CD14-positive monocyte (primary cell): ENCODE measurements at regions not wholly inside any gene's neighbourhood (a gene's known extent, or its start where the extent isn't known, plus 50 kb on each side); places are given as distances from the start of the nearest gene placed in this dataset.

Experiments
- DNase-seq, 3 donors: peaks; one replicate each; pipeline ENCODE4 v3.0.0-alpha.2; 2011 to 2022
- H2AFZ ChIP-seq: 2 replicates; pipeline ENCODE4 v1.6.0; 2012; ENCODE audit warnings: mild to moderate bottlenecking, low read depth, low read length, inconsistent platforms; ENCODE audit not compliant: insufficient read depth, poor library complexity, severe bottlenecking
- H3K27ac ChIP-seq, 2 donors: 1 replicate in 1 of 2; 2 replicates in 1 of 2; pipeline ENCODE4 v1.5.1; 2012 to 2013; ENCODE audit warnings: low read length in 2 of 2, control low read depth in 1 of 2, inconsistent platforms in 1 of 2, low read depth in 1 of 2, mild to moderate bottlenecking in 1 of 2
- H3K27me3 ChIP-seq, 2 donors: one replicate each; pipeline versions ENCODE4 v1.6.0 to v1.6.1; 2011 to 2013; ENCODE audit warnings: low read length in 2 of 2; ENCODE audit not compliant: control insufficient read depth in 2 of 2, insufficient read depth in 2 of 2
- H3K36me3 ChIP-seq, 2 donors: replicated peaks in 1 of 2; 1 replicate in 1 of 2; 2 replicates in 1 of 2; pipeline versions ENCODE4 v1.5.1 to v1.6.1; 2012 to 2013; ENCODE audit warnings: low read length in 2 of 2, control low read depth in 1 of 2, inconsistent platforms in 1 of 2, mild to moderate bottlenecking in 1 of 2; ENCODE audit not compliant: insufficient read depth in 2 of 2, control insufficient read depth in 1 of 2
- H3K4me1 ChIP-seq, 2 donors: 1 replicate in 1 of 2; 2 replicates in 1 of 2; pipeline versions ENCODE4 v1.5.1 to v1.6.1; 2012 to 2013; ENCODE audit warnings: low read length in 2 of 2, control low read depth in 1 of 2, inconsistent platforms in 1 of 2, mild to moderate bottlenecking in 1 of 2, moderate library complexity in 1 of 2; ENCODE audit not compliant: insufficient read depth in 2 of 2, control insufficient read depth in 1 of 2
- H3K4me2 ChIP-seq: replicated peaks from 2 replicates; pipeline ENCODE3; 2012; ENCODE audit warnings: low read length, moderate library complexity, mild to moderate bottlenecking; ENCODE audit not compliant: poor library complexity, severe bottlenecking; ENCODE audit errors: extremely low read depth
- H3K4me3 ChIP-seq, 3 experiments: fragments of 200-600 bp in 1 of 3; sonication (generic) in 1 of 3; replicated peaks in 1 of 3; 1 replicate in 2 of 3; 2 replicates in 1 of 3; pipeline ENCODE4 v1.5.1; 2011 to 2013; ENCODE audit warnings: low read length in 3 of 3, mild to moderate bottlenecking in 3 of 3, control low read depth in 2 of 3, low read depth in 2 of 3, inconsistent platforms in 1 of 3, moderate library complexity in 1 of 3
- H3K79me2 ChIP-seq: 2 replicates; pipeline ENCODE4 v1.6.0; 2012; ENCODE audit warnings: mild to moderate bottlenecking, control low read depth, inconsistent platforms, low read length, moderate library complexity; ENCODE audit not compliant: insufficient read depth
- H3K9ac ChIP-seq: 2 replicates; pipeline ENCODE4 v1.6.0; 2017; ENCODE audit warnings: low read length, mild to moderate bottlenecking; ENCODE audit not compliant: insufficient read depth, poor library complexity, severe bottlenecking
- H3K9me3 ChIP-seq, 2 donors: replicated peaks in 1 of 2; 1 replicate in 1 of 2; 2 replicates in 1 of 2; pipeline versions ENCODE4 v1.5.1 to v1.6.1; 2012 to 2013; ENCODE audit warnings: low read length in 2 of 2, control low read depth in 1 of 2; ENCODE audit not compliant: control insufficient read depth in 1 of 2, insufficient read depth in 1 of 2
- H4K20me1 ChIP-seq: 2 replicates; pipeline ENCODE4 v1.6.0; 2012; ENCODE audit warnings: mild to moderate bottlenecking, low read length, control low read depth, moderate library complexity; ENCODE audit not compliant: insufficient read depth
- H3K27ac Mint-ChIP-seq, 7 donors: one replicate each; pipeline ENCODE4 v1.8.0; 2020; ENCODE audit warnings: mild to moderate bottlenecking in 7 of 7, mixed read lengths in 7 of 7, moderate library complexity in 6 of 7, inconsistent platforms in 2 of 7
- H3K27me3 Mint-ChIP-seq, 3 donors: one replicate each; pipeline ENCODE4 v1.8.0; 2021 to 2022; ENCODE audit warnings: low read depth in 3 of 3, mild to moderate bottlenecking in 3 of 3, mixed read lengths in 3 of 3, moderate library complexity in 3 of 3, inconsistent platforms in 1 of 3
- H3K36me3 Mint-ChIP-seq, 2 donors: one replicate each; pipeline ENCODE4 v1.8.0; 2020; ENCODE audit warnings: mixed read lengths in 2 of 2, inconsistent platforms in 1 of 2, mild to moderate bottlenecking in 1 of 2
- H3K4me1 Mint-ChIP-seq: one replicate; pipeline ENCODE4 v1.8.0; 2020; ENCODE audit warnings: mild to moderate bottlenecking, mixed read lengths
- H3K4me3 Mint-ChIP-seq, 2 donors: one replicate each; pipeline ENCODE4 v1.8.0; 2020; ENCODE audit warnings: mild to moderate bottlenecking in 2 of 2, mixed read lengths in 2 of 2, moderate library complexity in 1 of 2
- H3K9me3 Mint-ChIP-seq, 7 donors: one replicate each; pipeline ENCODE4 v1.8.0; 2020 to 2022; ENCODE audit warnings: mixed read lengths in 7 of 7, mild to moderate bottlenecking in 6 of 7, moderate library complexity in 6 of 7, inconsistent platforms in 2 of 7
- CTCF ChIP-seq: fragments of 200-600 bp; IDR thresholded peaks from one replicate; pipeline ENCODE4 v1.8.0; 2022; ENCODE audit warnings: antibody characterized with exemption, mild to moderate bottlenecking
- WGBS: methylation state at CpG from one replicate; pipeline ENCODE4 v1.1.5; 2013; ENCODE audit warnings: missing lambda C conversion rate; ENCODE audit not compliant: insufficient coverage; 5-methylcytosine and 5-hydroxymethylcytosine counted together
- intact Hi-C, 2 donors: fragments of 100-400 bp; cut with micrococcal nuclease; formaldehyde crosslinking; loops; one replicate each; pipeline versions ENCODE4 v1.15.0 to v1.15.1; 2023

- H4K20me1 ChIP-seq, result no peaks in the 10 kb centered on the region
- H3K36me3 Mint-ChIP-seq, result no peaks in the 10 kb centered on the region
- no peak for DNase-seq
- H3K4me2 ChIP-seq, result no peak overlapping the region
- no peaks in the 10 kb centered on the region for H3K9me3 ChIP-seq
- no CpG with 5 or more reads among the region's 1 CpG for WGBS
- intact Hi-C loops, result no loop called here
- no peaks in the 10 kb centered on the region for H3K36me3 ChIP-seq
- H3K27ac ChIP-seq, result no peak overlapping the region
- H3K27me3 ChIP-seq, result no peaks in the 10 kb centered on the region
- no peak overlapping the region for H3K27ac Mint-ChIP-seq
- H3K79me2 ChIP-seq, result no peaks in the 10 kb centered on the region
- H3K9ac ChIP-seq, result no peak overlapping the region
- no peaks in the 10 kb centered on the region for H3K4me1 ChIP-seq
- TF ChIP-seq CTCF, result no peak
- no peak overlapping the region for H3K4me3 Mint-ChIP-seq
- no peak overlapping the region for H2AFZ ChIP-seq
- H3K9me3 Mint-ChIP-seq, result peaks cover 0 to 3% (median 0%) of the 10 kb centered on the region in 7 donors
- no peak overlapping the region for H3K4me3 ChIP-seq
- no peaks in the 10 kb centered on the region for H3K4me1 Mint-ChIP-seq
- H3K27me3 Mint-ChIP-seq, result no peaks in the 10 kb centered on the region
Observed at GRCh38 chr17:63132459-63132911, 166.4 kb downstream of the TANC2 start.

GRCh38 chr17:63133491-63133890 lies 167.5 kb downstream of the TANC2 start:
- peaks cover 0 to 3% (median 0%) of the 10 kb centered on the region in 7 donors for H3K9me3 Mint-ChIP-seq
- no peaks in the 10 kb centered on the region for H3K79me2 ChIP-seq
- no peak overlapping the region for H3K9ac ChIP-seq
- no peak for TF ChIP-seq CTCF
- H4K20me1 ChIP-seq, result no peaks in the 10 kb centered on the region
- no peak overlapping the region for H3K27ac ChIP-seq
- H3K27ac Mint-ChIP-seq, result no peak overlapping the region
- H3K4me2 ChIP-seq, result no peak overlapping the region
- no peak overlapping the region for H3K4me3 Mint-ChIP-seq
- H3K36me3 Mint-ChIP-seq, result no peaks in the 10 kb centered on the region
- peaks cover 0 to under 1% of the 10 kb centered on the region in 2 donors for H3K4me1 ChIP-seq
- intact Hi-C loops, result no loop called here
- no peaks in the 10 kb centered on the region for H3K27me3 ChIP-seq
- H3K4me1 Mint-ChIP-seq, result peaks cover 1% of the 10 kb centered on the region
- no peak overlapping the region for H3K4me3 ChIP-seq
- H3K36me3 ChIP-seq, result no peaks in the 10 kb centered on the region
- H3K27me3 Mint-ChIP-seq, result no peaks in the 10 kb centered on the region
- H3K9me3 ChIP-seq, result no peaks in the 10 kb centered on the region
- no peak overlapping the region for H2AFZ ChIP-seq
- no peak for DNase-seq
